SKM-1 (cell line): ENCODE measurements at regions not wholly inside any gene's neighbourhood (a gene's known extent, or its start where the extent isn't known, plus 50 kb on each side); places are given as distances from the start of the nearest gene placed in this dataset.

Source experiments
- DNase-seq: peaks from one replicate; lab custom pipeline; 2025; ENCODE audit not compliant: unreplicated experiment; lab: John Stamatoyannopoulos, UW

GRCh38 chr13:80284290-80284689, 56.6 kb downstream of the SPRY2 start:
- DNase-seq: no peak

GRCh38 chr13:80278706-80279105, 62.2 kb downstream of the SPRY2 start:
- DNase-seq: no peak

GRCh38 chr13:80276371-80277289, 64.3 kb downstream of the SPRY2 start:
- DNase-seq: peak; percentile 58

- DNase-seq: no peak
Measured at GRCh38 chr13:80274643-80275042, 66.3 kb downstream of the SPRY2 start.

GRCh38 chr13:80273718-80274117, 67.2 kb downstream of the SPRY2 start:
- no peak for DNase-seq

DNA sequence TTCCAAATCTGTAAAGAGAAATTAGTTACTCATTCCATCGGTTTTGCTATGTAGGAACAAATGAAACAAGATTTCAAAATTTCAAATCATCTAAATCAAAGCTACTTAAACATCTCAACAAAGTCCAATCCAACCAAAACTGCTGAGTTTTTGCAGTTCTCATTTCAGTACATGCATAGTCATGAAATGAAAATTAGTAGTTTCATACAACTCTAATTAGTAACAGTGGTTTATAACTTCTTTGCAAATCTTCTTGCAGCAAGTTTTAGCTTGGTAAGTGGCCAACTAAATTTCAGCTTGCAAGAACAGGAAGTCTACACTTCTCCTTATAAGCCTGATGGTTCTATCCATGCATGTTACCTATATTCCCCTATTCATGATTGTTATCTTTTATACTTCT, 75.6 kb downstream of the SPRY2 start:
- no peak for DNase-seq

GRCh38 chr13:80263745-80264513, 77.0 kb downstream of the SPRY2 start:
- no peak for DNase-seq

GRCh38 chr13:80262051-80262695, 78.8 kb downstream of the SPRY2 start:
- no peak for DNase-seq

- DNase-seq: no peak
Measured at GRCh38 chr13:80259159-80259558, 81.8 kb downstream of the SPRY2 start.

GRCh38 chr13:80256352-80256932, 84.5 kb downstream of the SPRY2 start:
- no peak for DNase-seq

DNA sequence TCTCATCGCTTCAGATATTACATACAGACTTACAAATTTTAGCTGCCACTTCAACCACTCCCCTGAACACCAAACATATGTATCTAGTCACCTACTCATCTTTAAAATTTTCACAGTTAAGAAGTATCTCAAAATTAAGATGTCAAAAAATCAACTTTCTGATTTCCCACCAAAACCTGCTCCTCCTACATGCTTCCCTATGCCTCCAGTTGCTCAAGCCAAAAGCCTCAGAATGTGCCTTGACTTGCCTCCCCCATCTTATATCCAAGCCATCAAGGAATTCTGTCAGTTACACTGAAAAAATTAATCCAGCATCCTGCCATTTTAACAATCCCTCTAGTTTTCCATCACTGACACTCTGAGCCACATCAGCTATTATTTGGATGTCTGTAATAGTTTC, 85.0 kb downstream of the SPRY2 start:
- DNase-seq: no peak

- no peak for DNase-seq
Measured at GRCh38 chr13:80251403-80251802, 89.5 kb downstream of the SPRY2 start.

DNA sequence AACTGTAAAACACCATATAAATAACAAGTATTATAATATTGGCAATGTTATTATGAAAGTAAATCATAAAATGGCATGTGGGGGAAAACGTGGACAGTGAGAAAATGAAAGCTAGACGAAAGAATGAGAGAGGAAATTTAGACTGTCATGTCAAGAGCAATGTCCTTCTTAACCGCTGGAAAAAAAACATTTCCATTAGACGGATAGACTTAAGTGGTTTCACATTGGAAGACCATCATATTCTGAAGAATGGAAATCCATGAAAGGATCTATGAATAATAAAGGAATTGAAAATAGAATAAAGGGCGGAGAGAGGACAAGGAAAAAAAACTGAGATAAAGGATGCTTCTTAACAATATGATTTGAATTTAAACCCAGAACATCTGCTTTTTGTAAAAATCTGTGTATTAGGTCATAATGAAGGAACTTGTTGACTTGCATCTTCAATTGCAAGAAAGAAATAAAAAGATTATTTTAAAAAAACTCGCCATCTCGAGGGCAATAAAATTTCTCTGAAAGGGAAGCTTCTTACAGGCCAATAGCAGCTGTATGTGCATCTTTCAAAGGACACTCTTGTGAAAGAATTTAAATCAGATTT, 90.6 kb downstream of the SPRY2 start:
- DNase-seq: no peak

- DNase-seq: no peak
Measured at GRCh38 chr13:80249516-80250212, 91.3 kb downstream of the SPRY2 start.

DNA sequence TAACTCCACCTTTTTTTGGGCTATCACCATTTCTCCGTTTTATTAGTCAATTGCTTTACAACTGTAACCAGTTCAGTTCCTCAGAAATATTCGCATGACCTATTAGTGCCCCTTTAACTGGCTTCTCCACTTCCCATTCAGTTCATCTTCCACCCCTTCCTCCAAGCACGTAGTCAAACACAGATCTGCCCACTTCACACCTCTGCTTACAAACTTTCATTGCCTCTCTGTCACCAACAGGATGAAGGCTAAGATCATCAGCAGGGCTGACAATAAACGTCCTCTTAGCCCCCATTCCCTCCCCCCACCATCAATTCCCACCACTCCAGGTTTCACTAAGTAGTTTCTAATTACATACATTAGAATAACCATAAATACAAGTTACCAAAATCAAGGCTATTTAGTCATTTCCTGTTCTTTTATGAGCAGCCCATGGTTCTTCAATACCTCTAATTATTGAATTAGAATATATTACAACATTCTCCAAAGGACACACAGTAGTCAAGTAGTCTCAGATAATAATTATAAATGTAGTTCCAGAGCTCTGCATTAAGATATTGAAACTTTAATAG, 95.7 kb downstream of the SPRY2 start:
- DNase-seq: no peak

DNA sequence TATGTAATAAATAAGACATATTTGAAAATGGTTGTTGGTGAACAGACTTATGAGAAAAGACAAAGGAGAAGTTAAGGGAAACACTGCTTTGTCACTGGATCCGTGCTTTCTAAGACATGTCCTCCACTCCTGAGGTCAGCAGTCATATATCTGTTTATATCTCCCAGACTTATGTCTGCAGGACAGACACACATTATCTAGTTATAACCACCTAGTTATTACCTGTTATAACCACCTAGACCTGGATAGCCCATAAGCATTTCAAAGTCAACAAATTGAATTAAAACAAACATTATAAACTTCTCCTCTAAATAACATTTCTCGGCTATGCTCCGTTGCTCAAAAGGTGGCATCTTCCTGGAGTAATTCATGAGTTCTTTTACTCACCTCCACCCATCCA, 96.4 kb downstream of the SPRY2 start:
- no peak for DNase-seq

DNA sequence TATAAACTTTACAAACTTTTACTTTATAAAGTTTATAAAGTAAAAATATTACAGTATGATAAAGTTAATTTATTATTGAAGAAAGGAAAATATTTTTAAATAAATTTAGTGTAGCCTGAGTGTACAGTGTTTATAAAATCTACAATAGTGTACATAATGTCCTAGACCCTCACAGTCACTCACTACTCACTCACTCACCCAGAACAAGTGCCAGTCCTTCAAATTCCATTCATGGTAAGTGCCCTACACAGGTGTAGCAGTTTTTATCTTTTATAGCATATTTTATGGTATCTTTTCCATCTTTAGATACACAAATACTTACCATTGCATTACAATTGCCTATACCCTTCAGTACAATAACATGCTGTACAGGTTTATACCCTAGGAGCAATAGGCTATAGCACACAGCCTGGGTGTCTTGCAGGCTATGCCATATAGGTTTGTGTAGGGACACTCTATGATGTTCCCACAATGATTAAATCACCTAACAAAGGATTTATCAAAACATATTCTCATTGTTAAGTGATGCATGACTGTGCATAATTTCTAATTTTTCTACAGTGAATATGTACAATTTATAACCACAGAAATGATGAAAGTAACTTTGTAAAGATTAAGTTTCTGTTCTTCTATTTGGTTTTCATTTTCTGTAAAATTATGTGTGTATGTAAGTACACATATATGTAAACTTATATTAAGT, 98.0 kb downstream of the SPRY2 start:
- no peak for DNase-seq

DNA sequence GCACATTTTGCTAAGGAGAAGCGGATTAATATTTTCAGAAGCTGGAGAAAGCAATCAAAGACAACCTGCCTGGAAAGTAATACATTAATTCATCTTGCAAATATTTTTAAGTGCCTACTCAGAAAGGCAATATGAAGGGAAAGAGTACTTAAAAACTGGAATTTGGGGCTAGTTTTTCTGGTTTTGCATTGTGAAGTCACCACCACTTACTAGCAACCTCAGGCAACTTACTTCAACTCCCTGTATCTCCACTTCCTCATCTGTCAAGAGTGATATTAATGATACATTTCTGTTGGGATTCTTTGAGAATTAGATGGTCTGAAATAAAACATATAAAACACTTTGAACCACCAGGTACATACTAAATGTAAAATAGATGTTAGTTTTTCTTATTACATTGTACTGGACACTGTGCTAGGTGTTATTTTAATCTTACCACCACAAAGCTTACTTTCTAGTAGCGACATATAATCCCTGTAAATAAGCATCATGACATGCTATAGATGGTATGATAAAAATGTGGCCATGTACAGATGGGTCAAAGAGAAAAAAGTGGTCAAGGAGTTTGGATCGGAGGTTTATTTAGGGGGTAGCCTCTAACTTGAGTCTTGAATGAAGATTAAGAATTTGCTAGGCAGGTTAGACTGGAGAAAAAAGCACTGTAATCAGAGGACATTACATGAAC, 101.2 kb downstream of the SPRY2 start:
- no peak for DNase-seq

DNA sequence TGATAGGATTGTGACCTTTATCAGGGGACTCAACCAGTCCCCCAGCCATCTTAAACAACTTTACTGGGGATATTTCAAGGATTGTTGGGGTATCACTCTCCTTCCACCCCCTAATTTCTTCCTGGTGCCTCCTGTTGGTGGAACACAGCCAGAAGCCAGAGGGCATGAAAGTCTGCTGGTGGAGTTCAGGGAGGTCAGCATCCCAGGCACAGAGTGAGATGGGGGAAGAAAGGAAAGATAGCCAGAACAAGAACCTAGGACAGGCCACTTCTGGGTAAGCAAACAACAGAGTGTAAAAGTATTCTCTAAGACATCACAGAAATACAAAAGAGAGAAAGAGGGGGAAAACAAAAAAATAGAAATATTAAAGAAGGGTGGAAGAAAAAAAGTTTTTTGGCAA, 101.8 kb downstream of the SPRY2 start:
- no peak for DNase-seq
